ENCODE measurements at regions not wholly inside any gene's neighbourhood (a gene's known extent, or its start where the extent isn't known, plus 50 kb on each side); places are given as distances from the start of the nearest gene placed in this dataset.
A peak's percentile ranks its signal among the peaks of the same experiment; 100 is the strongest.
"Not testable (repeated sequence)": the region's sequence is repeated elsewhere in the genome, so short reads cannot be mapped to it uniquely, and the experiment has no call there.

DNA sequence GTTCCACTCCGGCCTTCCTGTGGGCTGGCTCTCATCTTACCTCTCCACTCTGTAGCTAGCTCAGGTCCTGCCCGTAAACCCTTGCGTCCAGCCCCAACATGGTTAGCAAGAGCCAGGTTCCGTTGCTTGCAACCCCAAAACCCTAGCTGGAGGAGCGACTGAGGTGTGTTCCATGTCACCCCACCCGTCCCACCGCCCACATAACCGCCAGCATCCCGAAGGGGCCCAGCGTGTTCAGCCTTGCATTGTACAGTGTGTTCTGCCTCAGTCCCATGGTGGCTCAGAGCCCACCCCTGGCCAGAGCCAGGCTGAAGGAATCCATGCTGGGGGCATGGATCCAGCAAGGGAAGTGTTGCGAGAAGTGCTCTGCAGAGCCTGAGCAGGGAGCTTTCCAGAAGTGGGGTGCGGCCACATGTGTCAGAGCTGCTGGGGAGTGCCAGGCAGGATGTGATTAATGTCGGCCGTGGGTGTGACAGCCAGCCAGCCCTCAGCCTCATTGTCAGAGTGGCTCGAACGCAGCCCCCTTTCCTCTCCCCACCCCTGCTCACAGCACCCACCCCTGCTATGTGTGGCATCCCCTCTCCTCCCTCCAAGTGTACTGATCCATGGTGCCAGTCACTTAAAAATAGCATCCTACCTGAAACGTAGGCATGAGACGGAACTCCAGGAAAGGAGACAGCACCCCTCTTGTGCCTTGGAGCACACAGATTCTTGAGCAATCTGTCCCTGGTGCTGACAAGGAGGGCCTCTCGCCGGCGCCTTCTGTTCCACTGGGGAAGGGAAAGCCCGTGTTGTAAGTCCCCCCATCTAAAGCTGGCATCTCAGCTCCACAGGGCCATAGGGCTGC is 158.9 kb downstream of the OR4M2 start:
- not testable (repeated sequence) for H3K36me3 Mint-ChIP-seq; H3K27me3 Mint-ChIP-seq; H3K4me1 Mint-ChIP-seq; H3K4me3 Mint-ChIP-seq; DNase-seq; H3K27ac Mint-ChIP-seq; H3K9me3 Mint-ChIP-seq (ENCODE audit: low read depth)
- peak; percentile 30 for ATAC-seq
- CTCF ChIA-PET: interaction anchor here (2.3 kb wide), 1 partner anchor 17 kb away, joined by 7 read pairs; no protein-coding TSS in a partner anchor

DNA sequence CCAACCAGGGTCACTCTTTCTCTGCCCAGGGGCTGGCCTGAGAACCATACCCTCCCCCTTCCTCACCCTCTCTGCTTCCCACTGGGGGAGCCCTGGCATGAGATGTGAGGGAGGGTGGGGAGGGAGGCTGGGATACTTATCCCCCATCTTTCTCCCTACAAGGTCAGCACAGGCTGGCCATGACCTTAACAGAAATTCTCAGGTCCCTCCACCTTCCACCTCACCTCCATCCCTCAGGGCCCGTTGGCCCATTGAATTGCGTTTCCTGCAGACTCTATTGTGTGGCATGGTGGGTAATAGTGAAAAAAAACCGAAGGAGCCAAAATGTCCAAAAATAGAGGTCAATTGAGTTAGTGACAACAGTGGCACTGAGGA is 159.5 kb downstream of the OR4M2 start:
- no peak for ATAC-seq
- Mint-ChIP-seq H3K4me1 (no peaks in the 10 kb centered on the region), H3K9me3 (ENCODE audit: low read depth) (no peaks in the 10 kb centered on the region), H3K4me3 (no peak overlapping the region), H3K36me3 (no peaks in the 10 kb centered on the region), H3K27me3 (no peaks in the 10 kb centered on the region), H3K27ac (no peak overlapping the region)
- CTCF ChIA-PET: no interaction called here
- DNase-seq: no peak

DNA sequence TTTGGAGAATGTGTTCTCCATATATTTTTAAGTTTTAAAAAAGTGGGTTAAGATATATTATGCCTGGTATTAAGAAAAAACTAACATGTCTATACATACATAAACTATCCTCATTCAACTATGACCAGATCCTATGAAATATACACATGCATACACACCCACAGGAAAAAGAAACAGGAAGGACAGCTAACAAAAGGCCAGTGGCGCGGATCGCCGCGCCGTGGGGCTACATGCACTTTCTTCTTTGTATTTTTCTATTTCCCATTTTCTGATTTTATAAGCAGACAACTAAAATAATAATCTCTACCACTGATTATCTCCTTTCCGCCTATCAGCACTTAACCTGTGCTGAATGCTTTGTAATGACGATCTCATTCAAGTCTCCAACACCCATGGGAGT is 160.1 kb downstream of the OR4M2 start:
- ATAC-seq (no peak), DNase-seq (no peak)
- no peaks in the 10 kb centered on the region for H3K36me3 Mint-ChIP-seq
- no peak overlapping the region for H3K27ac Mint-ChIP-seq
- no peaks in the 10 kb centered on the region for H3K9me3 Mint-ChIP-seq (ENCODE audit: low read depth)
- no peak overlapping the region for H3K4me3 Mint-ChIP-seq
- CTCF ChIA-PET: interaction anchor here (0.6 to 1.3 kb wide), 2 partner anchors 11 to 18 kb away, joined by 3 to 4 read pairs; no protein-coding TSS in a partner anchor
- no peaks in the 10 kb centered on the region for H3K27me3 Mint-ChIP-seq
- no peaks in the 10 kb centered on the region for H3K4me1 Mint-ChIP-seq

DNA sequence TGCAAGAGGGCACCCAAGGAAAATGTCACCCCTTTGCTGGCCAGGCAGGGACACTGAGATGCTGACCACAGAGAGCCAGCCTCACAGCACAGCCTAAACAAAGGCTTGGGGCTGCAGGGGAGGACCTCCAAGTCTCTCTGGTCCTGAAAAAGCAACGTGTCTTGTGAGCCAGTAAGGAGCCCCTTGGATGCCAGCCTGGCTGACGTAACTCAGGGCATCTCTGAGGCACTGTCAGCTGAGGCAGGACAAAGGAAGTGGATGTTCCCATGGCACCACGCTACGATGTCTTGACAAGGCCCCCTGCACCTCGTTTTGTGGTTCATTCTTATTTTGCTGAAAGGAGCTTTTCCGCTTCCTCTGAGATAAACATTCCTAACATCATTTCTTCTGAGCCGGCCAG is 160.7 kb downstream of the OR4M2 start:
- H3K9me3 Mint-ChIP-seq (ENCODE audit: low read depth): no peaks in the 10 kb centered on the region
- no peaks in the 10 kb centered on the region for H3K36me3 Mint-ChIP-seq
- no peak overlapping the region for H3K27ac Mint-ChIP-seq
- CTCF ChIA-PET: interaction anchor here (1.3 kb wide), 1 partner anchor 18 kb away, joined by 4 read pairs; no protein-coding TSS in a partner anchor
- no peaks in the 10 kb centered on the region for H3K27me3 Mint-ChIP-seq
- ATAC-seq (no peak), DNase-seq (peak; percentile 39)
- no peak overlapping the region for H3K4me3 Mint-ChIP-seq
- H3K4me1 Mint-ChIP-seq: no peaks in the 10 kb centered on the region

DNA sequence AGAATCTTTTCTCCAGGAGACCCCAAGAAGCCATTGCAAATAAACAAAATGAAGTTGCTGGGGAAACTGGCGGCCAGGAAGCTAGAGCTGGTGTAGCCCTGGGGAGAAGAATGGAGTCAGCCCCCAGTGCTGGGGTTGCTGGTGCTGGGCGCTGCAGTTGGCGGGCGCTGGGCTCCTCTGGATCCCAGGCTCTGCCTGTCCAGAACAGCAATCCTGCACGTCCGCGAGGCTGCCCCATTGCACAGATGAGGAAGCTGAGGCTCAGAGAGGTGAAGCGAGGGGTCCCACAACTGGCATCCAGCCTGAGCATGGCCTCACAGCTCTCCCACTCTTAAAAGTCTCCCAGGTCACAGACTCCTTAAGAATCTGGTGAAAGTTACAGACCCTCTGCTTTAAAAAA is 161.1 kb downstream of the OR4M2 start:
- H3K36me3 Mint-ChIP-seq: no peaks in the 10 kb centered on the region
- ATAC-seq (no peak), DNase-seq (no peak)
- no peak overlapping the region for H3K27ac Mint-ChIP-seq
- H3K4me3 Mint-ChIP-seq: no peak overlapping the region
- CTCF ChIA-PET: interaction anchor here (1.3 kb wide), 1 partner anchor 19 kb away, joined by 4 read pairs; no protein-coding TSS in a partner anchor
- H3K4me1 Mint-ChIP-seq: no peaks in the 10 kb centered on the region
- no peaks in the 10 kb centered on the region for H3K27me3 Mint-ChIP-seq
- H3K9me3 Mint-ChIP-seq (ENCODE audit: low read depth): no peaks in the 10 kb centered on the region

DNA sequence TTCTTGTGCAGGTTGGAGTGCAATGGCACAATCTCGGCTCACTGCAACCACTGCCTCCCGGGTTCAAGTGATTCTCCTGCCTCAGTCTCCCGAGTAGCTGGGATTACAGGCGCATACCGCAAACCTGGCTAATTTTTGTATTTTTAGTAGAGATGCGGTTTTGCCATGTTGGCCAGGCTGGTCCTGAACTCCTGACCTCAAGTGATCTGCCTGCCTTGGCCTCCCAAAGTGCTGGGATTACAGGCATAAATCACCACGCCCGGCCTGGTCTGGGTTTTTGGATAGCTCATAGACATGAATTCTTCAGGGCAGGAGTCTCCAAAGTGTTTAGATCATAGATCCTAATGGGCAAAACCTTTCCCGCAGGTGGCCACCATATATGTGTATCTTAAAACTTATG is 162.0 kb downstream of the OR4M2 start:
- H3K4me3 Mint-ChIP-seq; H3K36me3 Mint-ChIP-seq; H3K4me1 Mint-ChIP-seq; H3K27ac Mint-ChIP-seq; ATAC-seq; H3K9me3 Mint-ChIP-seq (ENCODE audit: low read depth); H3K27me3 Mint-ChIP-seq; DNase-seq: not testable (repeated sequence)
- CTCF ChIA-PET: interaction anchor here (1.3 kb wide), 1 partner anchor 18 kb away, joined by 5 read pairs; no protein-coding TSS in a partner anchor

DNA sequence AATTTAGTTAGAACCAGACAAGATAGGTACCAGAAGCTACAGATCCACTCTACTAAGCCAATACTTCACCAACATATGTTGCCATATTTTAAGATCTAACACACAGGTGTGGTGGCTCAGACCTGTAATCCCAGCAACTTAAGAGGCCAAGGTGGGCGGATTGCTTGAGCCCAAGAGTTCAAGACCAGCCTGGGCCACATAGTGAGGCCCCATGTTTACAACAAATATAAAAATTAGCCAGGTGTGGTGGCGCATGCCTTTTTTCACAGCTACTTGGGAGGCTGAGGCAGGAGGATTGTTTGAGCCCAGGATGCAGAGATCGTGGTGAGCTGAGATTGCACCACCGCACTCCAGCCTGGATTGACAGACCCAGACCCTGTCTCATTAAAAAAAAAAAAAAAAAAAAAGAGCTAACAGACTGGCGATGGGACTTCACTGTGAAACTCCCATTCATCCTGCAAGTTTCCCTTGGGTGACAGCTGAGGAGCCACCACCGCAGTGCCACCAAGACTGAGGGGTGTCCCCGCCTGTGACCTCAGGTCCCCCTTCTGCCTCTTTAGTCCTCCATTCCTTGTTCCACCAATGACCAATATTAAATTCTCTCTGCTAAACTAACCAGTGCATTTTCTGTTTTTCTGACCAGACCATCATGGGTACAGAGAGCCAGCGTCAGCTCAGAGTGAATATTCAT is 163.3 kb downstream of the OR4M2 start:
- no peak for ATAC-seq

DNA sequence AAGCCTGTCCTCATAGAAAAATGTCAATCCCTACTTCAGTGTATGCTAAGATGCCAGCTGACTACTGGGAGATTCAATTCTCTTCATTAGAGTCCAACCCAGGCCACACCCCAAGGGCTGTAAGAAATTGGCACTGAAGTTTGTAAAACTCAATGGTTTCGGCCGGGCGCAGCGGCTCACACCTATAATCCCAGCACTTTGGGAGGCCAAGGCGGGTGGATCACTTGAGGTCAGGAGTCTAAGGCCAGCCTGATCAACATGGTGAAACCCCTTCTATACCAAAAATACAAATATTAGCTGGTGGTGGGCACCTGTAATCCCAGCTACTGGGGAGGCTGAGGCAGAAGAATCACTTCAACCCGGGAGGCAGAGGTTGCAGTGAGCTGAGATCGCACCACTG is 169.2 kb downstream of the OR4M2 start:
- not testable (repeated sequence) for H3K4me3 Mint-ChIP-seq; DNase-seq; H3K9me3 Mint-ChIP-seq (ENCODE audit: low read depth); ATAC-seq; H3K36me3 Mint-ChIP-seq; H3K27me3 Mint-ChIP-seq; H3K27ac Mint-ChIP-seq
- CTCF ChIA-PET: interaction anchor here (0.7 kb wide), 1 partner anchor 1999 kb away, joined by 3 read pairs; no protein-coding TSS in a partner anchor
- peaks cover 15% of the 10 kb centered on the region for H3K4me1 Mint-ChIP-seq

More for the DNA sequence above, 163.3 kb downstream of the OR4M2 start:
- DNase-seq: no peak
- H3K36me3 Mint-ChIP-seq: no peaks in the 10 kb centered on the region
- H3K4me3 Mint-ChIP-seq: no peak overlapping the region
- no peaks in the 10 kb centered on the region for H3K27me3 Mint-ChIP-seq
- H3K4me1 Mint-ChIP-seq: no peaks in the 10 kb centered on the region
- H3K27ac Mint-ChIP-seq: no peak overlapping the region
- no peaks in the 10 kb centered on the region for H3K9me3 Mint-ChIP-seq (ENCODE audit: low read depth)
- CTCF ChIA-PET: interaction anchor here (1.3 kb wide), 1 partner anchor 19 kb away, joined by 5 read pairs; no protein-coding TSS in a partner anchor

DNA sequence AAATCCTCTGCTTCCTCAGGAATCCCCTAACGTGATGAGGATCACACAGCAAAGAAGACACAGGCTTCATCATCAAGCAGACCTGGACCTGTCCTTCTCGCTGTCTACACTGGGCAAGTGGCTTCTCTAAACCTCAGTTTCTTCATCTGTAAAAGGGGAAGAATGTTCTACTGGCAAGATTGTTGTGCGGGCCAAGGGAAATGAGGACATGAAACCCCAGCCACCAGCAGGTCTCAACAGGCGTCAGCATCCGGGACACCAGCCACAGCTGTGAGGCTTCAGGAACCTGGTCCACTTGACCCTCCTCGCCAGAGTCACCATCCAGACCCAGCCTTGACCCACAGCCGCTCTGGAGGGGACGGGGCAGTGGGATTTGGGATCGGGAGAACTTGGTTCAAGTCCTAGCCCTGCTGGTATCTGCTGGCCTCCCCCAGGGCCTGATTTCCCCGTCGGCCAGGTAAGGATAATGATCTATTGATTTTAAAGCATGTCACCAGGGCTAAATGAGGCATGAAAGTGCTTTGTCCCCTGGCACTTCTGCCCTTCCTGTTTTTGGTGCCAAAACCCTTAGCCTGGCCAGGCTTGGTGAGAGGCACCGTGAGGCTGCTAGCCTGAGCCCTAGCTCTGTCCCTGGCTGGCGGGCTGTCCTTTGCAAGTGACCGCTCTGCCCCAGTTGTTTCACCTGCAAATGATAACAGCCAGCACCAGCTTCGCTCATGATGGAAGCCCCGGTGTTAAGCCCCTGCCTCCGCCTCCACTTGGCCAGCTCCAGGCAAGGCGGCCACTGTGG is 170.4 kb downstream of the OR4M2 start:
- CTCF ChIA-PET: interaction anchor here (0.6 kb wide), 1 partner anchor 1902 kb away, joined by 3 read pairs; no protein-coding TSS in a partner anchor
- not testable (repeated sequence) for H3K4me3 Mint-ChIP-seq; H3K9me3 Mint-ChIP-seq (ENCODE audit: low read depth)

DNA sequence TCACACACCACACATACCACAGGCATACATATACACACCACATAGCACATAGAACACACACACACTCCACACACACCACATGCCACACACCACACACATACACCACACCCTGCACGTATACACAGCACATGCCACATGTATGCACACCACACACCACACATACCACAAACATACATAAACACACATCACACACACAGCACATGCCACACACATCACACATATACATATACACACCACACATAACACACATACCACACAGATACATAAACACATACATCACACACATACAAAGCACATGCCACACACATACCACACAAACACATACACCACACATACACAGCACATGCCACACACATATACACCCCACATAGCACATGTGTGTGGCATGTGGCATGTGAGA is 171.1 kb downstream of the OR4M2 start:
- CTCF ChIA-PET: no interaction called here
- no peak for ATAC-seq

More for the DNA sequence above, 170.4 kb downstream of the OR4M2 start:
- not testable (repeated sequence) for ATAC-seq, H3K27me3 Mint-ChIP-seq, H3K36me3 Mint-ChIP-seq, H3K27ac Mint-ChIP-seq, DNase-seq
- H3K4me1 Mint-ChIP-seq: peaks cover 21% of the 10 kb centered on the region

DNA sequence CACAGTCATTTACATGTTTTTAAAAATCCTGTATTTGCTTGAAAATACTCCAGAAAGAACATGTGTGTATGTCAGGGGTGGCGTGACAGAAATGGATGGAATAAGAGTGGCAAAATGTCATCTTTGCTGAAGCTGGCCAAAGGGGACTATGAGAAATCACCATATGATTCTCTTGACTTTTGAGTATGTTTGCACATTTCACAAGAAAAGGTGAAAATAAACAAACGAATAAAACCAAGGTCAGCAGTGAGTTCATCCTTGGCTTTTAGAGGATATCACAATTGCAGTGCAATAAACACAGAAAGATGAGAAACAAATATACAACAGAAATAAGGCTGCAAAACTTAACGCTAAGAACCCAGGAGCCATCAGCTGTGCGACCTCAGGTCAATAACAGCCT is 171.7 kb downstream of the OR4M2 start:
- ATAC-seq; H3K9me3 Mint-ChIP-seq (ENCODE audit: low read depth); H3K27ac Mint-ChIP-seq; H3K4me3 Mint-ChIP-seq; CTCF ChIA-PET; DNase-seq; H3K36me3 Mint-ChIP-seq: not testable (repeated sequence)
- Mint-ChIP-seq H3K4me1 (peaks cover 21% of the 10 kb centered on the region), H3K27me3 (peaks cover 12% of the 10 kb centered on the region)

More for the DNA sequence above, 171.1 kb downstream of the OR4M2 start:
- DNase-seq: no peak
- H3K4me3 Mint-ChIP-seq: no peak overlapping the region
- peaks cover 8% of the 10 kb centered on the region for H3K27me3 Mint-ChIP-seq
- H3K27ac Mint-ChIP-seq: no peak overlapping the region
- no peaks in the 10 kb centered on the region for H3K36me3 Mint-ChIP-seq
- H3K4me1 Mint-ChIP-seq: peaks cover 21% of the 10 kb centered on the region
- no peaks in the 10 kb centered on the region for H3K9me3 Mint-ChIP-seq (ENCODE audit: low read depth)

DNA sequence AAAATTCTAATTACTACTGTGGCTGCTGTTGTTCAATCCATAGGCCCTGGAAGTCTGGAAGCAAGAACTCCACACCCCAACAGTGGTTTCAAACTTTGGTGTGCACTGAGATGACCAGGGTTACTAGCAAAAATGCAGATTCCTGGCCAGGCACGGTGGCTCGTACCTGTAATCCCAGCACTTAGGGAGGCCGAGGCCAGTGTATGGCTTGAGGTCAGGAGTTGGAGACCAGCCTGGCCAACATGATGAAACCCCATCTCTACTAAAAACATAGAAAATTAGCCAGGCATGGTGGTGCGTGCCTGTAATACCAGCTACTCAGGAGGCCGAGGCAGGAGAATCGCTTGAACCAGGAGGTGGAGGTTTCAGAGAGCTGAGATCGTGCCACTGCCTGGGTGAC is 172.2 kb downstream of the OR4M2 start:
- H3K4me3 Mint-ChIP-seq; DNase-seq; ATAC-seq; H3K9me3 Mint-ChIP-seq (ENCODE audit: low read depth); H3K36me3 Mint-ChIP-seq; CTCF ChIA-PET; H3K27ac Mint-ChIP-seq: not testable (repeated sequence)
- Mint-ChIP-seq H3K4me1 (peaks cover 21% of the 10 kb centered on the region), H3K27me3 (peaks cover 12% of the 10 kb centered on the region)

Data from activated CD8-positive, alpha-beta memory T cell treated with anti-CD3 and anti-CD28 coated beads, Interleukin-2, amount 10 ng/mL, durations not matched to agents 7 days and 5 days (primary cell).